GM13977 (cell line): ENCODE measurements at regions not wholly inside any gene's neighbourhood (a gene's known extent, or its start where the extent isn't known, plus 50 kb on each side); places are given as distances from the start of the nearest gene placed in this dataset.

Source experiments
- DNase-seq: peaks from one replicate; pipeline ENCODE4 v3.0.0; 2012; ENCODE audit warnings: low spot score
- CTCF ChIP-seq: IDR thresholded peaks from 2 replicates; pipeline ENCODE4 v1.5.1; 2012; ENCODE audit warnings: mild to moderate bottlenecking, control low read depth; ENCODE audit not compliant: insufficient read depth; ENCODE audit errors: extremely low read depth, missing control alignments
- in situ Hi-C: fragments of 300-500 bp; cut with MboI; formaldehyde crosslinking; loops from one replicate; pipeline ENCODE4 v1.12.0; 2022; ENCODE audit warnings: low sequenced_read_pairs, low pct_unique_long_range_greater_than_20kb, mixed read lengths, inconsistent platforms; ENCODE audit not compliant: unreplicated experiment

GRCh38 chr16:86975445-86975844, 341.7 kb downstream of the C16orf95 start:
- DNase-seq, result no peak
- in situ Hi-C loops, result no loop called here
- no peak for TF ChIP-seq CTCF

GRCh38 chr16:86977076-86977676, 340.0 kb downstream of the C16orf95 start:
- no peak for DNase-seq
- no peak for TF ChIP-seq CTCF
- in situ Hi-C loops, result no loop called here

- TF ChIP-seq CTCF, result no peak
- no peak for DNase-seq
- in situ Hi-C loops, result no loop called here
These were observed 338.7 kb downstream of the C16orf95 start for GRCh38 chr16:86978445-86979030.

- in situ Hi-C loops, result no loop called here
- DNase-seq, result no peak
- TF ChIP-seq CTCF, result no peak
These were observed 338.1 kb downstream of the C16orf95 start for GRCh38 chr16:86979061-86979460.

GRCh38 chr16:86979984-86980553, 337.1 kb downstream of the C16orf95 start:
- in situ Hi-C loops, result no loop called here
- DNase-seq, result no peak
- no peak for TF ChIP-seq CTCF

- DNase-seq, result no peak
- in situ Hi-C loops, result no loop called here
- TF ChIP-seq CTCF, result no peak
These were observed 336.5 kb downstream of the C16orf95 start for GRCh38 chr16:86980644-86981043.

- in situ Hi-C loops, result no loop called here
- no peak for TF ChIP-seq CTCF
- no peak for DNase-seq
These were observed 334.9 kb downstream of the C16orf95 start for GRCh38 chr16:86982347-86982596.
